ENCODE measurements at regions not wholly inside any gene's neighbourhood (a gene's known extent, or its start where the extent isn't known, plus 50 kb on each side); places are given as distances from the start of the nearest gene placed in this dataset.

GRCh38 chr4:165668694-165669093, 204.3 kb upstream of the TLL1 start:
- no peaks in the 10 kb centered on the region for H3K27me3 Mint-ChIP-seq (ENCODE audit: low read depth)
- no peaks in the 10 kb centered on the region for H3K36me3 Mint-ChIP-seq (ENCODE audit: low read depth)

GRCh38 chr4:165677081-165677480, 196.0 kb upstream of the TLL1 start:
- Mint-ChIP-seq H3K9me3 (no peaks in the 10 kb centered on the region), H3K4me3 (no peak overlapping the region), H3K27ac (no peak overlapping the region), H3K36me3 (ENCODE audit: low read depth) (no peaks in the 10 kb centered on the region), H3K4me1 (ENCODE audit: low read depth) (no peaks in the 10 kb centered on the region), H3K27me3 (ENCODE audit: low read depth) (no peaks in the 10 kb centered on the region)

More at GRCh38 chr4:165668694-165669093, 204.3 kb upstream of the TLL1 start:
- no peak overlapping the region for H3K4me3 Mint-ChIP-seq
- H3K9me3 Mint-ChIP-seq, result no peaks in the 10 kb centered on the region
- H3K27ac Mint-ChIP-seq, result no peak overlapping the region
- H3K4me1 Mint-ChIP-seq (ENCODE audit: low read depth), result no peaks in the 10 kb centered on the region

GRCh38 chr4:165678236-165678935, 194.7 kb upstream of the TLL1 start:
- Mint-ChIP-seq H3K4me1 (ENCODE audit: low read depth) (no peaks in the 10 kb centered on the region), H3K27me3 (ENCODE audit: low read depth) (no peaks in the 10 kb centered on the region), H3K9me3 (no peaks in the 10 kb centered on the region), H3K27ac (no peak overlapping the region), H3K36me3 (ENCODE audit: low read depth) (no peaks in the 10 kb centered on the region), H3K4me3 (no peak overlapping the region)

- Mint-ChIP-seq H3K4me3 (no peak overlapping the region), H3K27ac (no peak overlapping the region), H3K4me1 (ENCODE audit: low read depth) (no peaks in the 10 kb centered on the region), H3K27me3 (ENCODE audit: low read depth) (no peaks in the 10 kb centered on the region), H3K36me3 (ENCODE audit: low read depth) (no peaks in the 10 kb centered on the region), H3K9me3 (no peaks in the 10 kb centered on the region)
Measured at GRCh38 chr4:165678936-165679325, 194.1 kb upstream of the TLL1 start.

- Mint-ChIP-seq H3K36me3 (ENCODE audit: low read depth) (no peaks in the 10 kb centered on the region), H3K4me1 (ENCODE audit: low read depth) (no peaks in the 10 kb centered on the region), H3K4me3 (no peak overlapping the region), H3K27me3 (ENCODE audit: low read depth) (no peaks in the 10 kb centered on the region), H3K9me3 (no peaks in the 10 kb centered on the region), H3K27ac (no peak overlapping the region)
Measured at GRCh38 chr4:165680821-165681220, 192.2 kb upstream of the TLL1 start.

GRCh38 chr4:165682611-165683010, 190.4 kb upstream of the TLL1 start:
- Mint-ChIP-seq H3K4me3 (no peak overlapping the region), H3K27ac (no peak overlapping the region), H3K36me3 (ENCODE audit: low read depth) (no peaks in the 10 kb centered on the region), H3K9me3 (no peaks in the 10 kb centered on the region), H3K27me3 (ENCODE audit: low read depth) (no peaks in the 10 kb centered on the region), H3K4me1 (ENCODE audit: low read depth) (no peaks in the 10 kb centered on the region)

GRCh38 chr4:165684177-165684805, 188.7 kb upstream of the TLL1 start:
- Mint-ChIP-seq H3K27ac (no peak overlapping the region), H3K27me3 (ENCODE audit: low read depth) (no peaks in the 10 kb centered on the region)

GRCh38 chr4:165686756-165687155, 186.3 kb upstream of the TLL1 start:
- no peaks in the 10 kb centered on the region for H3K4me1 Mint-ChIP-seq (ENCODE audit: low read depth)
- no peaks in the 10 kb centered on the region for H3K36me3 Mint-ChIP-seq (ENCODE audit: low read depth)
- H3K4me3 Mint-ChIP-seq, result no peak overlapping the region
- no peaks in the 10 kb centered on the region for H3K27me3 Mint-ChIP-seq (ENCODE audit: low read depth)
- H3K27ac Mint-ChIP-seq, result no peak overlapping the region
- H3K9me3 Mint-ChIP-seq, result no peaks in the 10 kb centered on the region

More at GRCh38 chr4:165684177-165684805, 188.7 kb upstream of the TLL1 start:
- Mint-ChIP-seq H3K4me3 (no peak overlapping the region), H3K4me1 (ENCODE audit: low read depth) (no peaks in the 10 kb centered on the region), H3K9me3 (no peaks in the 10 kb centered on the region), H3K36me3 (ENCODE audit: low read depth) (no peaks in the 10 kb centered on the region)

GRCh38 chr4:165689159-165689558, 183.9 kb upstream of the TLL1 start:
- no peak overlapping the region for H3K4me3 Mint-ChIP-seq
- H3K27me3 Mint-ChIP-seq (ENCODE audit: low read depth), result no peaks in the 10 kb centered on the region
- H3K4me1 Mint-ChIP-seq (ENCODE audit: low read depth), result no peaks in the 10 kb centered on the region
- no peak overlapping the region for H3K27ac Mint-ChIP-seq
- H3K36me3 Mint-ChIP-seq (ENCODE audit: low read depth), result no peaks in the 10 kb centered on the region
- H3K9me3 Mint-ChIP-seq, result no peaks in the 10 kb centered on the region

GRCh38 chr4:165692082-165692481, 181.0 kb upstream of the TLL1 start:
- Mint-ChIP-seq H3K4me1 (ENCODE audit: low read depth) (no peaks in the 10 kb centered on the region), H3K27ac (no peak overlapping the region), H3K36me3 (ENCODE audit: low read depth) (no peaks in the 10 kb centered on the region), H3K4me3 (no peak overlapping the region), H3K9me3 (no peaks in the 10 kb centered on the region), H3K27me3 (ENCODE audit: low read depth) (no peaks in the 10 kb centered on the region)

GRCh38 chr4:165698272-165698671, 174.8 kb upstream of the TLL1 start:
- H3K4me3 Mint-ChIP-seq, result no peak overlapping the region
- no peaks in the 10 kb centered on the region for H3K27me3 Mint-ChIP-seq (ENCODE audit: low read depth)
- no peaks in the 10 kb centered on the region for H3K36me3 Mint-ChIP-seq (ENCODE audit: low read depth)

GRCh38 chr4:165699055-165699454, 174.0 kb upstream of the TLL1 start:
- Mint-ChIP-seq H3K9me3 (no peaks in the 10 kb centered on the region), H3K4me3 (no peak overlapping the region), H3K4me1 (ENCODE audit: low read depth) (no peaks in the 10 kb centered on the region), H3K27ac (no peak overlapping the region), H3K36me3 (ENCODE audit: low read depth) (no peaks in the 10 kb centered on the region), H3K27me3 (ENCODE audit: low read depth) (no peaks in the 10 kb centered on the region)

More at GRCh38 chr4:165698272-165698671, 174.8 kb upstream of the TLL1 start:
- no peaks in the 10 kb centered on the region for H3K4me1 Mint-ChIP-seq (ENCODE audit: low read depth)
- no peak overlapping the region for H3K27ac Mint-ChIP-seq
- H3K9me3 Mint-ChIP-seq, result no peaks in the 10 kb centered on the region

GRCh38 chr4:165700855-165701254, 172.2 kb upstream of the TLL1 start:
- Mint-ChIP-seq H3K4me3 (no peak overlapping the region), H3K36me3 (ENCODE audit: low read depth) (no peaks in the 10 kb centered on the region), H3K27me3 (ENCODE audit: low read depth) (no peaks in the 10 kb centered on the region), H3K4me1 (ENCODE audit: low read depth) (no peaks in the 10 kb centered on the region), H3K27ac (no peak overlapping the region), H3K9me3 (no peaks in the 10 kb centered on the region)

- Mint-ChIP-seq H3K9me3 (no peaks in the 10 kb centered on the region), H3K4me1 (ENCODE audit: low read depth) (no peaks in the 10 kb centered on the region), H3K27ac (no peak overlapping the region), H3K27me3 (ENCODE audit: low read depth) (no peaks in the 10 kb centered on the region), H3K4me3 (no peak overlapping the region), H3K36me3 (ENCODE audit: low read depth) (no peaks in the 10 kb centered on the region)
Measured at GRCh38 chr4:165707128-165707527, 165.9 kb upstream of the TLL1 start.

GRCh38 chr4:165709516-165709915, 163.5 kb upstream of the TLL1 start:
- Mint-ChIP-seq H3K4me1 (ENCODE audit: low read depth) (no peaks in the 10 kb centered on the region), H3K9me3 (no peaks in the 10 kb centered on the region), H3K36me3 (ENCODE audit: low read depth) (no peaks in the 10 kb centered on the region), H3K4me3 (no peak overlapping the region), H3K27ac (no peak overlapping the region), H3K27me3 (ENCODE audit: low read depth) (no peaks in the 10 kb centered on the region)
